Mammary epithelial cell (primary cell): ENCODE measurements at regions not wholly inside any gene's neighbourhood (a gene's known extent, or its start where the extent isn't known, plus 50 kb on each side); places are given as distances from the start of the nearest gene placed in this dataset.

Experiments
- CTCF ChIP-seq, 2 donors: IDR thresholded peaks in 1 of 2; conservative IDR thresholded peaks in 1 of 2; 2 replicates each; pipeline ENCODE4 v1.5.1; 2011 to 2012; ENCODE audit warnings: inconsistent platforms in 2 of 2, low read length in 2 of 2, mild to moderate bottlenecking in 2 of 2, control low read depth in 1 of 2, low read depth in 1 of 2; ENCODE audit not compliant: insufficient read depth in 1 of 2; ENCODE audit errors: extremely low read depth in 1 of 2
- EZH2 ChIP-seq: IDR thresholded peaks from 2 replicates; pipeline ENCODE4 v1.6.1; 2012; ENCODE audit warnings: low read length, inconsistent platforms, borderline replicate concordance

- TF ChIP-seq CTCF (conservative IDR thresholded peaks at IDR 0.05 in 1 of 2, IDR thresholded peaks at IDR 0.05 in 1 of 2; ENCODE audit: extremely low read depth in 1 of 2, insufficient read depth in 1 of 2, low read depth in 1 of 2, low read length in 2 of 2) (no peak), EZH2 (no peak)
These were observed 521.9 kb downstream of the TBC1D22A start for GRCh38 chr22:47284360-47284759.
